ENCODE measurements at regions not wholly inside any gene's neighbourhood (a gene's known extent, or its start where the extent isn't known, plus 50 kb on each side); places are given as distances from the start of the nearest gene placed in this dataset.

DNA sequence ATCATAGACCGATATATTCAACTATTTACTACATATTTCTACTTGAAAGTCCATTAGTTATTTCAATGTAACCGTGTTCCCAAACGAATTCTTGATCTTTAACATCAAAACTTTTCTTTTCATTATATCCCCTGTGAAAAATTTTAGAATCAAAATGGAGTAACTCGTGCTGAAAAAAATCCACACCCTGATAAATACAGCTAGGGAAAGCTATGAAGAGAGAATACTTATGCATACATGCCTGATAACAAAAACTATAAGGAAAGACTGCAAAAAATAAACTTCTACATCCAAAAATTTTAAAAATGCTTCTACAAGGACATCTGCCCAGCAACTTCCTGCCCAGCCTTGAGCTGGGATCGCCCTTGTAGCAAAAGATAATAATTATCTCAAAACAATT lies 2458.3 kb upstream of the PCDH20 start:
- Histone ChIP-seq H3K4ac (ENCODE audit: low read depth, low read length) (no peak overlapping the region), H3K23ac (ENCODE audit: insufficient read length, low read depth, low read length) (no peak overlapping the region), H2BK15ac (ENCODE audit: low read depth, low read length) (no peak overlapping the region), H3K56ac (ENCODE audit: insufficient read length, low read depth, low read length) (no peak overlapping the region), H3K79me2 (ENCODE audit: insufficient read depth, low read length) (no peaks in the 10 kb centered on the region), H3K18ac (ENCODE audit: insufficient read length, low read depth, low read length) (no peak overlapping the region), H3K23me2 (ENCODE audit: insufficient read length, low read depth, low read length, poor library complexity, severe bottlenecking) (no peaks in the 10 kb centered on the region), H2BK120ac (ENCODE audit: low read depth, low read length, poor library complexity, severe bottlenecking) (no peak overlapping the region), H2AK5ac (ENCODE audit: insufficient read length, low read length) (no peak overlapping the region), H2AFZ (ENCODE audit: low read length) (no peak overlapping the region), H2BK12ac (ENCODE audit: insufficient read length, low read depth, low read length) (no peak overlapping the region), H2BK20ac (ENCODE audit: low read depth, low read length, poor library complexity, severe bottlenecking) (no peak overlapping the region), H3K14ac (ENCODE audit: insufficient read depth, low read length) (no peak overlapping the region), H4K5ac (ENCODE audit: insufficient read length, low read depth, low read length) (no peak overlapping the region), H3K27me3 (ENCODE audit: insufficient read depth, low read length) (no peaks in the 10 kb centered on the region), H3K79me1 (ENCODE audit: insufficient read depth, low read depth, low read length, poor library complexity, severe bottlenecking) (no peaks in the 10 kb centered on the region), H4K91ac (ENCODE audit: insufficient read length, low read depth, low read length) (no peak overlapping the region), H4K8ac (replicated peaks; ENCODE audit: insufficient read length, low read depth, low read length) (no peak overlapping the region), H4K20me1 (ENCODE audit: control insufficient read depth, insufficient read depth, insufficient read length) (no peaks in the 10 kb centered on the region), H3K9ac (ENCODE audit: extremely low read depth, insufficient read length, low read length) (no peak overlapping the region), H3K27ac (ENCODE audit: insufficient read length, low read depth, low read length) (no peak overlapping the region), H3K4me1 (ENCODE audit: insufficient read depth, low read length) (no peaks in the 10 kb centered on the region), H2BK5ac (ENCODE audit: insufficient read length, low read length) (no peak overlapping the region), H3K9me3 (ENCODE audit: control insufficient read depth, low read depth, low read length) (no peaks in the 10 kb centered on the region), H3K4me2 (ENCODE audit: insufficient read depth, insufficient read length, low read length) (no peak overlapping the region), H3T11ph (ENCODE audit: low read length) (no peak overlapping the region)
- H3K4me3 Mint-ChIP-seq = no peak overlapping the region
- DNase-seq = no peak
- no peak overlapping the region for H3K27ac Mint-ChIP-seq
- H3K27me3 Mint-ChIP-seq (ENCODE audit: low read depth) = no peaks in the 10 kb centered on the region
- TF ChIP-seq, protein P1, sequence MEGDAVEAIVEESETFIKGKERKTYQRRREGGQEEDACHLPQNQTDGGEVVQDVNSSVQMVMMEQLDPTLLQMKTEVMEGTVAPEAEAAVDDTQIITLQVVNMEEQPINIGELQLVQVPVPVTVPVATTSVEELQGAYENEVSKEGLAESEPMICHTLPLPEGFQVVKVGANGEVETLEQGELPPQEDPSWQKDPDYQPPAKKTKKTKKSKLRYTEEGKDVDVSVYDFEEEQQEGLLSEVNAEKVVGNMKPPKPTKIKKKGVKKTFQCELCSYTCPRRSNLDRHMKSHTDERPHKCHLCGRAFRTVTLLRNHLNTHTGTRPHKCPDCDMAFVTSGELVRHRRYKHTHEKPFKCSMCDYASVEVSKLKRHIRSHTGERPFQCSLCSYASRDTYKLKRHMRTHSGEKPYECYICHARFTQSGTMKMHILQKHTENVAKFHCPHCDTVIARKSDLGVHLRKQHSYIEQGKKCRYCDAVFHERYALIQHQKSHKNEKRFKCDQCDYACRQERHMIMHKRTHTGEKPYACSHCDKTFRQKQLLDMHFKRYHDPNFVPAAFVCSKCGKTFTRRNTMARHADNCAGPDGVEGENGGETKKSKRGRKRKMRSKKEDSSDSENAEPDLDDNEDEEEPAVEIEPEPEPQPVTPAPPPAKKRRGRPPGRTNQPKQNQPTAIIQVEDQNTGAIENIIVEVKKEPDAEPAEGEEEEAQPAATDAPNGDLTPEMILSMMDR (conservative IDR thresholded peaks at IDR 0.05) = no peak
- no peaks in the 10 kb centered on the region for H3K36me3 Mint-ChIP-seq (ENCODE audit: insufficient read depth in 1 of 3, low read depth in 3 of 3)
- H3K9me3 Mint-ChIP-seq = peaks cover 0 to under 1% of the 10 kb centered on the region in 2 experiments; a peak in 1 of 5 replicates
- no peaks in the 10 kb centered on the region for H3K4me1 Mint-ChIP-seq
- WGBS (ENCODE audit: extremely low coverage, insufficient read length, low lambda C conversion rate) = no CpG with 5 or more reads among the region's 5 CpGs
